ENCODE measurements at regions not wholly inside any gene's neighbourhood (a gene's known extent, or its start where the extent isn't known, plus 50 kb on each side); places are given as distances from the start of the nearest gene placed in this dataset.
A peak's percentile ranks its signal among the peaks of the same experiment; 100 is the strongest.

DNA sequence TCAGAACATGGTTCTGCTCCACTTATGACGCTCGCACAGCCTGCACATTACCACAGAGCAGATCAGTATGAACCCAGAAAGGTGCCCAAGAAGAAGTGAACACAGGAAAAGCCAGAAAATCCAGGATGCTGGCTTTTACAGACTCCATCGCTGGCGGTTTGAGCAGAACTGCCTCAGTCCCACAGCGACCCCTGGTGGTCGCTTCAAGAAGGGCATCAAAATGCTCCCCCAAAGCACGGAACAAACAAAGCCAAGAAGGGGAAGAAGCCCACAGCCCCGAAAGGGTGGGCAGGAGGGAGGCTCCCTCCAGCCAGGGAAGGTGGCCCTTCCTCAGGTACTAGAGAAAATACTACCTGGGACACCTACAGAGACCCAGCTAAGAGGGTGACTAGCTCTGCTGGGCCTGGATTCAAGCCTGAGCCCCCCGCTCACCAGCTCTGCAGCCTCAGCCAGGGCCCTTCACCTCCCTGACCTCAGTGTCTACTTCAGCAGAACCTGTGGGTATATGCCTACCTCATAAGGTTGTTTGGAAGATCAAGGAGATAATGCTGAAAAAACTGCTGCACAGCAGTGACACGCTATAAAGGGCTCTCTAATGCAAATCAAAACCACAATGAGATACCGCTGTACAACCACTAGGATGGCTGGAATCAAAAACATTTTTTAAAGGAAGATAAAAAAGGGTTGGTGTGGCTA, 98.1 kb downstream of the NCOR2 start:
- TF ChIP-seq CTCF (IDR thresholded peaks at IDR 0.05): peak; percentile 39 to 59 (median 39)
- no peak for TF ChIP-seq EP300 (IDR thresholded peaks at IDR 0.05)
- TF ChIP-seq POLR2A (IDR thresholded peaks at IDR 0.05; ENCODE audit: low read depth): no peak
